ENCODE measurements at regions not wholly inside any gene's neighbourhood (a gene's known extent, or its start where the extent isn't known, plus 50 kb on each side); places are given as distances from the start of the nearest gene placed in this dataset.
A peak's percentile ranks its signal among the peaks of the same experiment; 100 is the strongest.

GRCh38 chr1:229838204-229838603 lies 212.2 kb downstream of the URB2 start:
- POLR2A ChIA-PET = no interaction called here
- H3K9me3 Mint-ChIP-seq = no peaks in the 10 kb centered on the region

GRCh38 chr1:229839800-229840199 lies 213.8 kb downstream of the URB2 start:
- ATAC-seq (no peak), DNase-seq (no peak)
- H3K4me1 Mint-ChIP-seq = peaks cover 0 to 6% (median 5%) of the 10 kb centered on the region in 4 donors
- H3K9me3 Mint-ChIP-seq = no peaks in the 10 kb centered on the region
- no peak overlapping the region for H3K27ac Mint-ChIP-seq
- no peak overlapping the region for H3K4me3 Mint-ChIP-seq
- POLR2A ChIA-PET = no interaction called here
- H3K36me3 Mint-ChIP-seq = no peaks in the 10 kb centered on the region
- peaks cover 4 to 19% (median 11%) of the 10 kb centered on the region in 5 donors for H3K27me3 Mint-ChIP-seq

More at GRCh38 chr1:229838204-229838603, 212.2 kb downstream of the URB2 start:
- H3K27me3 Mint-ChIP-seq = peaks cover 4 to 17% (median 11%) of the 10 kb centered on the region in 5 donors
- DNase-seq (no peak), ATAC-seq (no peak)
- H3K4me3 Mint-ChIP-seq = no peak overlapping the region
- no peaks in the 10 kb centered on the region for H3K36me3 Mint-ChIP-seq
- peaks cover 0 to 6% (median 5%) of the 10 kb centered on the region in 4 donors for H3K4me1 Mint-ChIP-seq
- H3K27ac Mint-ChIP-seq = no peak overlapping the region

GRCh38 chr1:229841230-229841629 lies 215.2 kb downstream of the URB2 start:
- DNase-seq = no peak
- Mint-ChIP-seq H3K27ac (no peak overlapping the region), H3K27me3 (peaks cover 2 to 19% (median 5%) of the 10 kb centered on the region in 5 donors), H3K4me1 (peaks cover 0 to 6% (median 5%) of the 10 kb centered on the region in 4 donors), H3K4me3 (no peak overlapping the region), H3K36me3 (no peaks in the 10 kb centered on the region), H3K9me3 (no peaks in the 10 kb centered on the region)
- ATAC-seq = no peak
- POLR2A ChIA-PET = interaction anchor here (0.7 kb wide), 1 partner anchor 430 kb away, joined by 3 read pairs; no protein-coding TSS in a partner anchor

GRCh38 chr1:229842302-229843255 lies 216.5 kb downstream of the URB2 start:
- Mint-ChIP-seq H3K4me3 (no peak overlapping the region), H3K9me3 (no peaks in the 10 kb centered on the region), H3K27ac (no peak overlapping the region), H3K27me3 (peaks cover 0 to 17% (median 5%) of the 10 kb centered on the region in 5 donors), H3K4me1 (peaks cover 0 to 6% (median 5%) of the 10 kb centered on the region in 4 donors), H3K36me3 (no peaks in the 10 kb centered on the region)
- POLR2A ChIA-PET = no interaction called here
- DNase-seq (no peak), ATAC-seq (no peak)

GRCh38 chr1:229843627-229844238 lies 217.7 kb downstream of the URB2 start:
- H3K36me3 Mint-ChIP-seq = no peaks in the 10 kb centered on the region
- no peak overlapping the region for H3K4me3 Mint-ChIP-seq
- H3K9me3 Mint-ChIP-seq = no peaks in the 10 kb centered on the region
- no peak overlapping the region for H3K27ac Mint-ChIP-seq
- H3K27me3 Mint-ChIP-seq = peaks cover 0 to 15% (median under 1%) of the 10 kb centered on the region in 5 donors
- H3K4me1 Mint-ChIP-seq = peaks cover 0 to 6% (median 5%) of the 10 kb centered on the region in 4 donors
- ATAC-seq (no peak), DNase-seq (no peak)
- POLR2A ChIA-PET = no interaction called here

GRCh38 chr1:229844675-229845074 lies 218.6 kb downstream of the URB2 start:
- H3K4me1 Mint-ChIP-seq = peaks cover 0 to 6% (median 5%) of the 10 kb centered on the region in 4 donors
- POLR2A ChIA-PET = no interaction called here
- H3K4me3 Mint-ChIP-seq = no peak overlapping the region
- no peaks in the 10 kb centered on the region for H3K9me3 Mint-ChIP-seq
- peaks cover 0 to 10% (median 2%) of the 10 kb centered on the region in 5 donors for H3K27me3 Mint-ChIP-seq
- no peak overlapping the region for H3K27ac Mint-ChIP-seq
- DNase-seq (no peak), ATAC-seq (no peak)
- no peaks in the 10 kb centered on the region for H3K36me3 Mint-ChIP-seq

GRCh38 chr1:229845410-229846138 lies 219.5 kb downstream of the URB2 start:
- no peak overlapping the region for H3K4me3 Mint-ChIP-seq
- peaks cover 0 to 16% (median 2%) of the 10 kb centered on the region in 5 donors for H3K27me3 Mint-ChIP-seq
- no peak overlapping the region for H3K27ac Mint-ChIP-seq
- peaks cover 0 to 6% (median 5%) of the 10 kb centered on the region in 4 donors for H3K4me1 Mint-ChIP-seq
- ATAC-seq (no peak), DNase-seq (no peak)
- H3K36me3 Mint-ChIP-seq = no peaks in the 10 kb centered on the region
- H3K9me3 Mint-ChIP-seq = no peaks in the 10 kb centered on the region
- POLR2A ChIA-PET = no interaction called here

GRCh38 chr1:229846351-229846750 lies 220.3 kb downstream of the URB2 start:
- Mint-ChIP-seq H3K4me3 (no peak overlapping the region), H3K4me1 (peaks cover 0 to 4% (median 3%) of the 10 kb centered on the region in 4 donors), H3K27me3 (peaks cover 0 to 16% (median 2%) of the 10 kb centered on the region in 5 donors), H3K9me3 (no peaks in the 10 kb centered on the region), H3K36me3 (no peaks in the 10 kb centered on the region), H3K27ac (no peak overlapping the region)
- ATAC-seq (no peak), DNase-seq (no peak)
- POLR2A ChIA-PET = no interaction called here

- Mint-ChIP-seq H3K36me3 (no peaks in the 10 kb centered on the region), H3K27ac (no peak overlapping the region), H3K4me3 (no peak overlapping the region), H3K27me3 (peaks cover 0 to 13% (median 2%) of the 10 kb centered on the region in 5 donors), H3K4me1 (no peaks in the 10 kb centered on the region), H3K9me3 (no peaks in the 10 kb centered on the region)
- POLR2A ChIA-PET = no interaction called here
- peak in 1 of 10 donors; percentile 5 for DNase-seq
- ATAC-seq = no peak
These were observed 218.0 kb upstream of the GALNT2 start for GRCh38 chr1:229848752-229849677.

GRCh38 chr1:229851511-229851910 lies 215.5 kb upstream of the GALNT2 start:
- no peaks in the 10 kb centered on the region for H3K36me3 Mint-ChIP-seq
- no peak for ATAC-seq
- peak overlapping the region in 1 of 10 donors; percentile 1 for H3K27ac Mint-ChIP-seq
- no peak overlapping the region for H3K4me3 Mint-ChIP-seq
- no peaks in the 10 kb centered on the region for H3K9me3 Mint-ChIP-seq
- H3K27me3 Mint-ChIP-seq = peaks cover 0 to 7% (median 2%) of the 10 kb centered on the region in 5 donors
- H3K4me1 Mint-ChIP-seq = peaks cover 7 to 19% (median 14%) of the 10 kb centered on the region in 4 donors
- POLR2A ChIA-PET = no interaction called here
- no peak for DNase-seq

GRCh38 chr1:229853751-229854150 lies 213.3 kb upstream of the GALNT2 start:
- ATAC-seq (no peak), DNase-seq (no peak)
- Mint-ChIP-seq H3K9me3 (no peaks in the 10 kb centered on the region), H3K27me3 (peaks cover 0 to 7% (median 0%) of the 10 kb centered on the region in 5 donors), H3K4me1 (peaks cover 7 to 19% (median 14%) of the 10 kb centered on the region in 4 donors), H3K36me3 (no peaks in the 10 kb centered on the region), H3K27ac (no peak overlapping the region), H3K4me3 (no peak overlapping the region)
- POLR2A ChIA-PET = no interaction called here

- no peak for ATAC-seq
- Mint-ChIP-seq H3K27ac (no peak overlapping the region), H3K27me3 (peaks cover 0 to 7% (median 0%) of the 10 kb centered on the region in 5 donors), H3K4me1 (peaks cover 7 to 19% (median 14%) of the 10 kb centered on the region in 4 donors), H3K4me3 (no peak overlapping the region), H3K36me3 (no peaks in the 10 kb centered on the region), H3K9me3 (no peaks in the 10 kb centered on the region)
- no peak for DNase-seq
- POLR2A ChIA-PET = no interaction called here
These were observed 212.4 kb upstream of the GALNT2 start for GRCh38 chr1:229854620-229855019.

Measured in naive thymus-derived CD8-positive, alpha-beta T cell (primary cell).